K562 (cell line): ENCODE measurements at regions not wholly inside any gene's neighbourhood (a gene's known extent, or its start where the extent isn't known, plus 50 kb on each side); places are given as distances from the start of the nearest gene placed in this dataset.

Source experiments
- ATAC-seq: fragments of 200-7000 bp; cut with Tn5 transposase; 3 replicates; pipeline ENCODE4 v1.9.1; 2020; ENCODE audit warnings: moderate library complexity
- BruUV-seq: library from RNA; stranded (reverse); fragments of 400-500 nt; replicated peaks from 2 replicates; lab custom pipeline; 2021; lab: Mats Ljungman, UMichigan
- CTCF ChIA-PET: fragments of 300-600 bp; formaldehyde crosslinking; extraction: SDS; loops from one replicate; lab custom pipeline; 2021; ENCODE audit warnings: low intra/inter-chr PET ratio; lab: Yijun Ruan, JAX
- POLR2A ChIA-PET: fragments of 300-600, 350-650 bp; sonication (Branson Sonifier 250); formaldehyde crosslinking; extraction: SDS; loops from one replicate; lab custom pipeline; 2021; ENCODE audit warnings: antibody characterized with exemption, inconsistent platforms; lab: Yijun Ruan, JAX
- DNase-seq, 4 experiments: peaks; one replicate each; pipeline versions ENCODE4 v3.0.0 to v3.0.0-alpha.2; 2011 to 2018; ENCODE audit warnings: low spot score in 3 of 4, mixed read lengths in 3 of 4; ENCODE audit errors: extremely low read depth in 1 of 4
- FAIRE-seq: peaks from 2 replicates; lab custom pipeline; 2011; peaks lifted over from hg19 to GRCh38; lab: Jason Lieb, UNC
- H2AFZ ChIP-seq: 2 replicates; pipeline ENCODE4 v1.6.0; 2011; ENCODE audit warnings: low read depth, low read length, control low read depth, inconsistent platforms
- H3K27ac ChIP-seq: fragments of 200-600 bp; 3 replicates; pipeline ENCODE4 v1.8.0; 2011; ENCODE audit warnings: low read depth, mild to moderate bottlenecking, control low read depth, inconsistent platforms, low read length, moderate library complexity, mixed read lengths; ENCODE audit errors: extremely low read depth
- H3K27me3 ChIP-seq, 2 experiments: fragments of 300-600 bp in 1 of 2; 2 replicates in 1 of 2; 3 replicates in 1 of 2; pipeline versions ENCODE4 v1.6.0 to v1.8.0; 2011; ENCODE audit warnings: inconsistent platforms in 2 of 2, low read length in 2 of 2, mild to moderate bottlenecking in 1 of 2, mixed read lengths in 1 of 2, moderate library complexity in 1 of 2; ENCODE audit not compliant: control insufficient read depth in 2 of 2, insufficient read depth in 2 of 2
- H3K36me3 ChIP-seq: fragments of 300-600 bp; 3 replicates; pipeline ENCODE4 v1.8.0; 2011; ENCODE audit warnings: mild to moderate bottlenecking, low read length, inconsistent platforms; ENCODE audit not compliant: control insufficient read depth, insufficient read depth
- H3K4me1 ChIP-seq, 2 experiments: fragments of 200-600 bp in 1 of 2; replicated peaks in 1 of 2; 2 replicates in 1 of 2; 3 replicates in 1 of 2; pipeline versions ENCODE4 v1.5.1 to v1.8.0; 2011; ENCODE audit warnings: inconsistent platforms in 2 of 2, low read length in 2 of 2, mild to moderate bottlenecking in 1 of 2, mixed read lengths in 1 of 2, moderate library complexity in 1 of 2; ENCODE audit not compliant: control insufficient read depth in 2 of 2, insufficient read depth in 2 of 2
- H3K4me2 ChIP-seq: 2 replicates; pipeline ENCODE4 v1.6.1; 2011; ENCODE audit warnings: low read length, control low read depth, inconsistent platforms, mixed read lengths; ENCODE audit not compliant: insufficient read depth
- H3K4me3 ChIP-seq: fragments of 200-600 bp; sonication (generic), shearing (Covaris generic); 2 replicates; pipeline ENCODE4 v1.5.1; 2016; ENCODE audit warnings: control low read depth, inconsistent platforms
- H3K79me2 ChIP-seq: fragments of 200-600 bp; 3 replicates; pipeline ENCODE4 v1.8.0; 2011; ENCODE audit warnings: low read length, inconsistent platforms; ENCODE audit not compliant: control insufficient read depth, insufficient read depth
- H3K9ac ChIP-seq, 2 experiments: 2 replicates each; pipeline versions ENCODE4 v1.6.0 to v1.6.1; 2011; ENCODE audit warnings: low read depth in 2 of 2, low read length in 2 of 2, control low read depth in 1 of 2, inconsistent platforms in 1 of 2, mild to moderate bottlenecking in 1 of 2, mixed read lengths in 1 of 2; ENCODE audit not compliant: insufficient read depth in 1 of 2
- H3K9me1 ChIP-seq: one replicate; pipeline ENCODE4 v1.6.0; 2011; ENCODE audit warnings: inconsistent platforms, mild to moderate bottlenecking, low read length, moderate library complexity; ENCODE audit not compliant: control insufficient read depth, insufficient read depth
- H3K9me3 ChIP-seq: replicated peaks from 2 replicates; pipeline ENCODE4 v1.5.1; 2011; ENCODE audit warnings: low read depth, low read length, inconsistent platforms; ENCODE audit not compliant: control insufficient read depth, insufficient read depth
- H4K20me1 ChIP-seq: replicated peaks from 2 replicates; pipeline ENCODE4 v1.6.1; 2011; ENCODE audit warnings: low read length, inconsistent platforms, mixed read lengths; ENCODE audit not compliant: control insufficient read depth, insufficient read depth
- CEBPB ChIP-seq: fragments of 450-650 bp; IDR thresholded peaks from 2 replicates; pipeline ENCODE4 v1.6.1; 2016; ENCODE audit warnings: missing genetic modification characterization, missing compliant biosample characterization
- CHD4 ChIP-seq: fragments of 200-600 bp; sonication (generic); IDR thresholded peaks from 3 replicates; pipeline ENCODE4 v1.6.1; 2012; ENCODE audit warnings: low read depth, mild to moderate bottlenecking, mixed read lengths, low read length, inconsistent platforms; ENCODE audit not compliant: insufficient read depth, insufficient replicate concordance, poor library complexity, severe bottlenecking
- EGR1 ChIP-seq: fragments of 450-650 bp; conservative IDR thresholded peaks from 2 replicates; pipeline ENCODE4 v1.6.1; 2017; ENCODE audit warnings: mild to moderate bottlenecking
- FOXA3 ChIP-seq, 2 experiments: fragments of 450-650 bp in 1 of 2; sonication (generic) in 1 of 2; formaldehyde crosslinking; IDR thresholded peaks in 1 of 2; conservative IDR thresholded peaks in 1 of 2; 2 replicates each; pipeline versions ENCODE4 v1.4.0 to v1.8.0; 2020 to 2022; ENCODE audit warnings: mild to moderate bottlenecking in 2 of 2, missing genetic modification reagents in 1 of 2
- KDM4B ChIP-seq, 2 experiments: fragments of 450-650 bp in 1 of 2; sonication (generic) in 1 of 2; IDR thresholded peaks; 2 replicates each; pipeline ENCODE4 v1.6.1; 2016 to 2017; ENCODE audit warnings: borderline replicate concordance in 2 of 2, antibody characterized with exemption in 1 of 2, low read depth in 1 of 2, mild to moderate bottlenecking in 1 of 2
- L3MBTL2 ChIP-seq: fragments of 450-650 bp; IDR thresholded peaks from 2 replicates; pipeline ENCODE4 v1.6.1; 2016; ENCODE audit warnings: mild to moderate bottlenecking, moderate library complexity
- MAFK ChIP-seq: IDR thresholded peaks from 2 replicates; pipeline ENCODE4 v1.6.1; 2011; ENCODE audit warnings: low read length, improper control_type of control experiment
- NCOA4 ChIP-seq: fragments of 450-650 bp; IDR thresholded peaks from 2 replicates; pipeline ENCODE4 v1.6.1; 2018; ENCODE audit warnings: mild to moderate bottlenecking; ENCODE audit not compliant: partially characterized antibody
- NFIX ChIP-seq: fragments of 250-450 bp; sonication (Bioruptor Pico); IDR thresholded peaks from 2 replicates; pipeline ENCODE4 v1.4.0; 2020; ENCODE audit warnings: low read depth, mild to moderate bottlenecking, moderate library complexity
- NR3C1 ChIP-seq: sonication (generic); formaldehyde crosslinking; IDR thresholded peaks from 2 replicates; pipeline ENCODE4 v1.8.1; 2022; ENCODE audit warnings: missing genetic modification reagents
- OTX1 ChIP-seq: fragments of 450-650 bp; formaldehyde crosslinking; IDR thresholded peaks from 2 replicates; pipeline ENCODE4 v1.4.0; 2022; ENCODE audit warnings: mild to moderate bottlenecking
- RNF2 ChIP-seq: sonication (generic); IDR thresholded peaks from 2 replicates; pipeline ENCODE4 v1.6.1; 2016
- SRSF7 ChIP-seq: fragments of 200-400 bp; formaldehyde crosslinking; optimal IDR thresholded peaks from 2 replicates; pipeline ENCODE3; 2017; ENCODE audit warnings: mild to moderate bottlenecking, low read depth, low read length
- ZNF280B ChIP-seq: fragments of 250-450 bp; sonication (Bioruptor Pico); IDR thresholded peaks from 2 replicates; pipeline ENCODE4 v1.5.1; 2021; ENCODE audit warnings: mild to moderate bottlenecking
- WGBS: fragments of 100-300 bp; shearing (Covaris generic); methylation state at CpG from one replicate; pipeline ENCODE4 v1.1.6; 2016; ENCODE audit warnings: low coverage, mixed read lengths; ENCODE audit not compliant: insufficient coverage; ENCODE audit errors: missing lambda C conversion rate; 5-methylcytosine and 5-hydroxymethylcytosine counted together
- in situ Hi-C: fragments of 300-500 bp; cut with MboI; formaldehyde crosslinking; loops from 4 replicates; pipeline ENCODE4 v1.15.0; 2018; ENCODE audit warnings: inconsistent platforms, mixed read lengths
- intact Hi-C: fragments of 100-400 bp; cut with micrococcal nuclease; formaldehyde crosslinking; loops from 2 replicates; pipeline ENCODE4 v1.14.2; 2022
- TF ChIP-seq, protein P1 (sequence below): fragments of 250-450 bp; sonication (Bioruptor Pico); IDR thresholded peaks from 2 replicates; pipeline ENCODE4 v1.4.0; 2020

DNA sequence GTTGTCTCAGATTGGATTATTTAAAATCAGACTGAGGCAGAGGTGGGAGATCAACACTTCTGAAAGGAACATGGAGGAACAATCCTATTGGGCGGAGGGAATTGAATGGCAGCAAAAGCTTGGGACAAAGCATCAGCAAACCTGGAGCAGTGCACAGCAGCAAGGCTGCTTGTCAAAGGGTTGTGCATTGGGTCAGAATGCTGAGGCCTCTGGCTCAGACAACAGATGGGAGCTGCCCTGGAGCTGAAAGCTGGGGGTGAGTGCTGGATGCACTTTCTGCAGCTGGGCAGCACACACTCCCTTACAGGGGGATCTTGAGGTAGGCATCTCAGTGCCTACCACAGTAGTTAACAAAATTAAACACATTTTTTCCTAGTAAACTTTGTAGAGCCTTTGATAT lies 634.4 kb upstream of the MMS22L start:
- DNase-seq (no peak), ATAC-seq (no peak), FAIRE-seq (no peak)
- H3K4me2 ChIP-seq, result no peak overlapping the region
- in situ Hi-C loops, result no loop called here
- no peaks in the 10 kb centered on the region for H3K9me1 ChIP-seq
- intact Hi-C loops, result no loop called here
- 0% methylated on average over 1 of the region's 1 CpG for WGBS
- H3K36me3 ChIP-seq, result no peaks in the 10 kb centered on the region
- no peak overlapping the region for H3K9ac ChIP-seq
- H3K9me3 ChIP-seq, result no peaks in the 10 kb centered on the region
- ChIA-PET CTCF (no interaction called here), POLR2A (no interaction called here)
- H3K4me3 ChIP-seq, result no peak overlapping the region
- no peaks in the 10 kb centered on the region for H3K27me3 ChIP-seq
- no peak overlapping the region for H3K27ac ChIP-seq
- TF ChIP-seq NCOA4, result no peak
- no peak for TF ChIP-seq FOXA3 (CRISPR knock-in tag; conservative IDR thresholded peaks at IDR 0.05 in 1 of 2, IDR thresholded peaks at IDR 0.05 in 1 of 2)
- no peak for TF ChIP-seq L3MBTL2
- TF ChIP-seq CEBPB (tag), result no peak
- no peak for TF ChIP-seq RNF2
- H4K20me1 ChIP-seq, result no peaks in the 10 kb centered on the region
- no peaks in the 10 kb centered on the region for H3K4me1 ChIP-seq
- no peak overlapping the region for H2AFZ ChIP-seq
- no peaks in the 10 kb centered on the region for H3K79me2 ChIP-seq
- BruUV-seq, result no TSS peak

GRCh38 chr6:97919046-97919445 lies 636.0 kb upstream of the MMS22L start:
- in situ Hi-C loops, result no loop called here

More at GRCh38 chr6:97919046-97919445, 636.0 kb upstream of the MMS22L start:
- Histone ChIP-seq H3K36me3 (no peaks in the 10 kb centered on the region), H3K4me3 (no peak overlapping the region), H3K27ac (no peak overlapping the region), H3K4me2 (no peak overlapping the region), H3K4me1 (no peaks in the 10 kb centered on the region), H3K9ac (no peak overlapping the region), H3K27me3 (no peaks in the 10 kb centered on the region), H3K79me2 (no peaks in the 10 kb centered on the region), H4K20me1 (no peaks in the 10 kb centered on the region), H3K9me1 (no peaks in the 10 kb centered on the region)
- CTCF ChIA-PET, result no interaction called here
- BruUV-seq, result no TSS peak
- POLR2A ChIA-PET, result no interaction called here
- no peak for ATAC-seq
- DNase-seq, result no peak
- TF ChIP-seq EGR1, result no peak
- TF ChIP-seq SRSF7, result no peak
- no peak for TF ChIP-seq MAFK
- TF ChIP-seq OTX1 (CRISPR knock-in tag), result no peak
- no peak for TF ChIP-seq ZNF280B (CRISPR knock-in tag)
- no peak for TF ChIP-seq NR3C1 (CRISPR knock-in tag)
- TF ChIP-seq NFIX (CRISPR knock-in tag), result no peak
- TF ChIP-seq CHD4, result no peak
- TF ChIP-seq, protein P1, sequence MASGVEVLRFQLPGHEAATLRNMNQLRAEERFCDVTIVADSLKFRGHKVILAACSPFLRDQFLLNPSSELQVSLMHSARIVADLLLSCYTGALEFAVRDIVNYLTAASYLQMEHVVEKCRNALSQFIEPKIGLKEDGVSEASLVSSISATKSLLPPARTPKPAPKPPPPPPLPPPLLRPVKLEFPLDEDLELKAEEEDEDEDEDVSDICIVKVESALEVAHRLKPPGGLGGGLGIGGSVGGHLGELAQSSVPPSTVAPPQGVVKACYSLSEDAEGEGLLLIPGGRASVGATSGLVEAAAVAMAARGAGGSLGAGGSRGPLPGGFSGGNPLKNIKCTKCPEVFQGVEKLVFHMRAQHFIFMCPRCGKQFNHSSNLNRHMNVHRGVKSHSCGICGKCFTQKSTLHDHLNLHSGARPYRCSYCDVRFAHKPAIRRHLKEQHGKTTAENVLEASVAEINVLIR (CRISPR knock-in tag), result no peak
- TF ChIP-seq KDM4B (IDR thresholded peaks at IDR 0.05; ENCODE audit: borderline replicate concordance in 2 of 2, low read depth in 1 of 2), result no peak
- TF ChIP-seq, all 486 proteins: peak for 0
- Histone ChIP-seq H3K9me3 (no peaks in the 10 kb centered on the region), H2AFZ (no peak overlapping the region)
- FAIRE-seq, result no peak
- 4% methylated on average over 3 of the region's 3 CpGs for WGBS
- intact Hi-C loops, result no loop called here
